Dermis blood vessel endothelial cell (primary cell): ENCODE measurements at regions not wholly inside any gene's neighbourhood (a gene's known extent, or its start where the extent isn't known, plus 50 kb on each side); places are given as distances from the start of the nearest gene placed in this dataset.
A peak's percentile ranks its signal among the peaks of the same experiment; 100 is the strongest.
"Not testable (repeated sequence)": the region's sequence is repeated elsewhere in the genome, so short reads cannot be mapped to it uniquely, and the experiment has no call there.

Source experiments
- DNase-seq: peaks from one replicate; pipeline ENCODE4 v3.0.0; 2010

DNA sequence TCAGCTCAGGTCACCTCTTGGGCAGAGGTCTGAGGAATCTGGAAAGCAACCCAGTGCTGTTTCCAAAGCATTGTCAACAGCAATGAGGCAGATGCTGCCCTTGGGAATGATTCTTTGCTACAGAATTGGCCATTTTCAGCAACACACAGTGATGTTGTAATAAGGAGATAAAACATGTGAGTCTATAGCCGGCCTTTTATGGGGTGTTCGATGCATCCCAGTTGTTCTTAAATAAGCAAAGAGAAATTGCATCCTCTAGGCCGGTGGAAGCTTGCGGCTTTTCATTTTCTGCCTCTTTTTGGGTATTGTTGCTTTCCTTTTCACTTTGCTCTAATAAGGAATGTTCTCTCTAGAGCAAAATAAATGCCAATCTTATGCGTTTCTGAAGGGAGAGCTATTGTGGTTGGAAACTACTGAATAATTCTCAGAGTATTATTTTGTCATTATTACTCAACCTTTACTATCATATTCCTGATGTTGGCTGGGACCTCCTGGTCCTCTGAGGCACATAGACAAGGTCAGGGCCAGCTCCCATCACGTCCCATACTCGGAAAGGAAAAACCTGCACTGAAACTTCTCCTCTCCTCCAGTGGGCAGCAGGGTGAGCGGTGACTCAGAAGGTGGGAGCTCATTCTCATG is 214.2 kb downstream of the CDH26 start:
- no peak for DNase-seq

DNA sequence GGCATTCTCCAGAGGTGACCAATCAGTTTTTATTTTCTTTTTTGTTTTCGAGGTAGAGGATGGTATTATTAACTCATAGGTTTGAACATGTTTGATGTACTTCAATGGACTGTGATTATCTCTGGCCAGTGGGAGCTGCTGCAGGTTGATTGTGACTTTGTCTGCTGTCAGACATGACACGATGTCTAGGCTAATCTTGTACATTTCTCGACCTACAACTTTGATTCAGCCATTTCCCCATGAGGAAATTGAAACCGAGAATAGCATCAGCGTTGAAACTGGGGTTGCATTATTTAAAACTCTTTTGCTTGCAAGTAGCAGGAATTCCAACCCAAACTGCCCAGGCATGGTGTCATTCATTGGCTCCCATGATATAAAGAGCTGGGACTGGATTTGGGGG is 218.9 kb downstream of the CDH26 start:
- DNase-seq = no peak

DNA sequence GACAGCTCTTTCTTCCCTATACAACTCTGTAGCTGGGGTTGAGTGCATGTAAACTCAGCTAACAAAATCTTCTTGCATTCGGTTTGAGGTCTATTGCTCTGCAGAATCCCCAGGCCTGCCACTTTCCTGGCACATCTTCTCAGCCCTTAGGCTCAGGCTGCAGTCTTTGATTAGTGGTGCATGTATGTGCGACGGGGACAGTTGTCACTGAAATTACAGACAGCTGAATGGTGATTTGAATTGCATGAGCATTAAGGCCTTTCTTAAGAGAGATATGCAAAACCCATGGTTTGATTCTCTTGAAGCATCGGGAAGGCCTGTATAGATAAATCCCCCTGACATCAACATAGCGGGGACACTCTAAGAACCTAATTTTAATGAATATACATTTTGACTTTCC is 222.8 kb downstream of the CDH26 start:
- DNase-seq = no peak

- no peak for DNase-seq
These were observed 228.2 kb downstream of the CDH26 start for GRCh38 chr20:60186412-60186811.

DNA sequence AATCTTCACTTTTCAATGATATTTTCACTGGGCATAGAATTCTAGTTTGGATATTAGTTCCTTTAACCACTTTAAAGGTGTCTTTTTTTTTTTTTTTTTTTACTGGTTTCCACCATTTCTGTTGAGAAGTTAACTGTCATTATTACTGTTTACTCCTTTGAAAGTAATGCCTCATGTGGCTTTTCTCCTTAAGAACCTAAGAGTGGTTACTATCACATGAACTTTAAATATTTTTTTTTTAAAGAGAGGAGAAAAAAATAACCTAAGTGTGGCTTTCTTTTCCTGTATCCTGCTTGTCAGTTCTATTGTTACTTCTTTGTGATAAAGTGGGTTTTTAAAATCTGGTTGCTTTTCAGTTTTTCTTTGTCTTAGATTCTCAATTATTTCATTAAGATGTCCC is 229.5 kb downstream of the CDH26 start:
- no peak for DNase-seq

- no peak for DNase-seq
These were observed 232.8 kb downstream of the CDH26 start for GRCh38 chr20:60191014-60191413.

- DNase-seq = no peak
These were observed 234.1 kb downstream of the CDH26 start for GRCh38 chr20:60192326-60192725.

- DNase-seq = not testable (repeated sequence)
These were observed 240.9 kb downstream of the CDH26 start for GRCh38 chr20:60199132-60199531.

GRCh38 chr20:60199866-60200265 is 241.6 kb downstream of the CDH26 start:
- no peak for DNase-seq

DNA sequence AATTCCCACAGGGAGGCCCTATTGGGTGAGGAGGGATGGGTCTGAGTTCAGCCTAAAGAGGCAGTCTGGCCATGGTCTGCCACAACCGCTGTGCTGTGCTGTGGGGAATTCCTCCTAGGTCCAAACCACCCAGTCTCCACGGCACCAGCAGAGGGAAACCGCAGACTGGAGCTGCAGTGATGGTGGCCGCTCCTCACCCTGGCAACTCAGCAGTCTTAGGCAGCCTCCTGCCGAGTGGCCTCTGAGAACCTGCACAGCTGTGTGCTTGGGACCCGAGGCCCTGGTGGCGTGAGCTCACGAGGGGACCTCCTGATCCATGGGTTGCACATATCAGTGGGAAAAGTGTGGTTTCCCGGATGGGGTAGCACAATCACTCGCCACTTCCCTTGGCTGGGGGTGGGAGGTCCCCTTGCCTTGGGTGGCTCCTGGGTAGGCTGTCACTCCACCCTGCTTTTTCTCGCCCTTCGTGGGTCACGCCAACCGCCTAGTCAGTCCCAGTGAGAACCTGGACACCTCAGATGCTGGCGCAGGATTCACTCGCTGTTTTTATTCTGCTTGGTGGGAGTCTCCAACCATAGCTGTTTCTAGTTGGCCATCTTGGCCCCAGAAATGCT is 242.2 kb downstream of the CDH26 start:
- DNase-seq = no peak

DNA sequence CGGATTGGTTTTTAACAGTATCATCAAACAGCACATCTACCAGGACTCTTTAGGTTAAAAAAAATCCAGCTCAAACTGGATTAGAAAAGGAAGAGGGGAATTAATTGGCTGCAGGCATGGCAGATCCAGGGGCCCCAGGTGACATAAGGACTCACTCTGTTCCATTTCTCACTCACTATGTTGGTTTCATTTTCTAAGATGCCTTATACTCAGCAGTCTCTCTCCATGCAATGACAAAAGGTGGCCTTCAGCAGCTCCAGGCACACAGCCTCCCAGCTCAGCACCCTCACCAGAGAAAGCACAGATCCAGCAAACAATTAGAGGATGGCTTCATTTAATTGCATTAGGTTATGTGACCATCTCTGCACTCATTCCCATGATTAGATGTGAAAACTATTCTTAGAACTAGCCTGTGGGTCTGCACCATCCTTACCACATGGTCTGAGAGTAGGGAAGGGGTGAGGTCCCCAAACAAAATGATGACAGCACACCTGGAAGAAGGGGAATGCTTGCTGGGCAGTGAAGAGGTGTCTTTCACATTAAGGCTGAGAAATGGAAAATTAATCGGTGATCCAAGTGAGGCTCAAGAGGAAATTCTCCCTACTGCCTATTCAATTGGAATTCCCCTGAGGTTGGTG is 243.1 kb downstream of the CDH26 start:
- DNase-seq = no peak

DNA sequence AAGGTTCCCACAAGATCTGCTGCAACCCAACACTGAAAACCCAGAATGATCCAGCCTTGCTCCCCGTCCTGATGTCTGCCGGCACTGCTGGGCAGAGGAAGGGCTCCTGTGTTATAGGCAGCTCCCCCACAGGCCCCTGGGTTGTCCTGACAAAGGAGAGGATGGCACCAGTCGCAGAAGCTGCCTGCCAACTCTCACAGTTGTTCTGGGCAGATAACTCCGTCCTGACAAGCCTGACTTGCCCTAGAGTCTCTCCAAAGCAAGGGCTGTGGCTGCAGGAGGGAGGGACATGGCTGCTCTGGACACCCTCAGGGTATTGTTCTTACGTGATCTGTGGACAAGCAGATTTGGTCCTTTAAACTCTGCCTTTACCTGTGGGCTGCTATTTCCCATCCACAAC is 243.8 kb downstream of the CDH26 start:
- no peak for DNase-seq

DNA sequence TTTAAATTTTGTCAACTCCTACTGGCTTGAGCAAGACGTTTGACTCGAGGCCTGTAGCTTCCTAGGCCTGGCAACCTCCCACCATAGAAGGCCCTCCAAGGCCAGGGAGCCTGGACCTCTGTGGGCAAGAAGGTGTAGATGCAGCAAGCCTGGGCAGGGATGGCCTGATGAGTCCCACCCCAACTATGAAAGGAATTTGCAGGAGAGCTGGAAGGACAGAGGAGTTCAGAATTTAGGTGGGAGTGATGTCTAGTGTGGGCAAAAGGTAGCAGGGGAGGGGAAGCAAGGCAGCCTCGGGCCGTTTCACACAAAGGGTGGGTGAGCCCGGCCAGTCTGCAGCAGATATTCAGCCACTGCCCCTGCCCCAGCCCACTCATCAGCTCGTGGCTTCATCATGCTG is 245.2 kb downstream of the CDH26 start:
- no peak for DNase-seq

GRCh38 chr20:60204601-60205000 is 246.4 kb downstream of the CDH26 start:
- DNase-seq = no peak

GRCh38 chr20:60206259-60206658 is 248.0 kb downstream of the CDH26 start:
- no peak for DNase-seq

GRCh38 chr20:60209048-60209447 is 250.8 kb downstream of the CDH26 start:
- DNase-seq = no peak

- DNase-seq = peak; percentile 43
These were observed 252.8 kb downstream of the CDH26 start for GRCh38 chr20:60210779-60211617.

- DNase-seq = no peak
These were observed 253.6 kb downstream of the CDH26 start for GRCh38 chr20:60211618-60212463.

- DNase-seq = no peak
These were observed 254.5 kb downstream of the CDH26 start for GRCh38 chr20:60212695-60213094.

DNA sequence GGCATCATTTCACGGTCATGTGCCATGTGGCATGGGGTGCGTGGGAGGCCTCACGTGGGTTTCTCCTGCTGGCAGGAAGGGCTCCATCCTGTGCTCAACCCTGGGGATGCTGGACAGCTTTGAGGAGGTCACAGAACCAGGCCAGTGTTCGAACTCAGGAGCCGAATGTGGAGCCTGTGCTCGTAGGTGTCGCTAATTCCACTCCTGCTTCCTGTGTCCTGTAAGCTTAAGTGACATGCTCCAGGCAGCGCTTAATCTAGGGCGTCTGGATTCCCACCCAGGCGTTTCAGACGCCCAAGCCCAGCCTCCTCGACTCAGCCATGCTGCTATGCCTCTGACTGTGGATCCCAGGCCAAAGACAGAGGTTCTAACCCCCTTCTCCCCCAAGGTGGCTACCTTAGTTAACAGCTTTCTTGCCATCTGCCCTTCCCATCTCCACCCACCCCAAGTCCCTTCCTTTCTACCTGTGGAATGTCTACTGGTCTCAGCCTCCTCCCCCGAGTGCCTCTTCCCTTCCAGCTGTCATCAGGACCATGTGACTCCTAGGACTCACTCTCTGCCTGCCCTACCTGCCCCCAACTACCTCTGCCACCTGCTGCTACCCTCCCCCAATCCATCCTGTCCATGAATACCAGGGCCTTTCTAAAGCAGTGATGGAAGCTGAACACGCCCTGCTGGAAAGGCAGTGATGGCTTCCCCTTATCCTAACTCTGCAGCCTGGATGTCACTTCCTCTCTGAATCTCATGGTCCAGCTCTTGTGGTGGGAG is 255.1 kb downstream of the CDH26 start:
- no peak for DNase-seq
